ENCODE measurements at regions not wholly inside any gene's neighbourhood (a gene's known extent, or its start where the extent isn't known, plus 50 kb on each side); places are given as distances from the start of the nearest gene placed in this dataset.

GRCh38 chr4:180665481-180665880, 1577.7 kb upstream of the TENM3 start:
- Histone ChIP-seq H3K4me3 (ENCODE audit: low read length) (no peak overlapping the region), H3K27ac (ENCODE audit: low read length) (no peak overlapping the region), H3K9me3 (ENCODE audit: control insufficient read depth, low read length) (no peaks in the 10 kb centered on the region), H3K4me1 (ENCODE audit: control insufficient read depth, insufficient read depth, low read length) (no peaks in the 10 kb centered on the region), H3K27me3 (ENCODE audit: control insufficient read depth, insufficient read depth) (no peaks in the 10 kb centered on the region)
- WGBS = 11% methylated on average over 2 of the region's 2 CpGs
- no peak for ATAC-seq
- DNase-seq = no peak
- intact Hi-C loops (cut with DNase I) = no loop called here

GRCh38 chr4:180665994-180666824, 1577.0 kb upstream of the TENM3 start:
- 33% methylated on average over 7 of the region's 7 CpGs for WGBS
- H3K27ac ChIP-seq (ENCODE audit: low read length) = no peak overlapping the region
- no peak overlapping the region for H3K4me3 ChIP-seq (ENCODE audit: low read length)
- no peaks in the 10 kb centered on the region for H3K4me1 ChIP-seq (ENCODE audit: control insufficient read depth, insufficient read depth, low read length)
- no peaks in the 10 kb centered on the region for H3K27me3 ChIP-seq (ENCODE audit: control insufficient read depth, insufficient read depth)
- ATAC-seq (peak in 1 of 2 donors; percentile 38), DNase-seq (no peak)
- intact Hi-C loops (cut with DNase I) = no loop called here
- H3K9me3 ChIP-seq (ENCODE audit: control insufficient read depth, low read length) = no peaks in the 10 kb centered on the region

- H3K9me3 ChIP-seq (ENCODE audit: control insufficient read depth, low read length) = no peaks in the 10 kb centered on the region
- 90% methylated on average over 14 of the region's 14 CpGs for WGBS
- intact Hi-C loops (cut with DNase I) = no loop called here
- H3K4me1 ChIP-seq (ENCODE audit: control insufficient read depth, insufficient read depth, low read length) = no peaks in the 10 kb centered on the region
- H3K27me3 ChIP-seq (ENCODE audit: control insufficient read depth, insufficient read depth) = no peaks in the 10 kb centered on the region
- H3K27ac ChIP-seq (ENCODE audit: low read length) = no peak overlapping the region
- no peak for ATAC-seq
- H3K4me3 ChIP-seq (ENCODE audit: low read length) = no peak overlapping the region
- no peak for DNase-seq
Measured at GRCh38 chr4:180668732-180669131, 1574.5 kb upstream of the TENM3 start.

- WGBS = 84% methylated on average over 4 of the region's 4 CpGs
- Histone ChIP-seq H3K27ac (ENCODE audit: low read length) (no peak overlapping the region), H3K4me3 (ENCODE audit: low read length) (no peak overlapping the region), H3K4me1 (ENCODE audit: control insufficient read depth, insufficient read depth, low read length) (no peaks in the 10 kb centered on the region), H3K27me3 (ENCODE audit: control insufficient read depth, insufficient read depth) (no peaks in the 10 kb centered on the region), H3K9me3 (ENCODE audit: control insufficient read depth, low read length) (no peaks in the 10 kb centered on the region)
- no peak for ATAC-seq
- intact Hi-C loops (cut with DNase I) = no loop called here
- DNase-seq = no peak
Measured at GRCh38 chr4:180669680-180670079, 1573.5 kb upstream of the TENM3 start.

GRCh38 chr4:180674619-180675358, 1568.4 kb upstream of the TENM3 start:
- DNase-seq = no peak
- H3K27ac ChIP-seq (ENCODE audit: low read length) = no peak overlapping the region
- no peaks in the 10 kb centered on the region for H3K9me3 ChIP-seq (ENCODE audit: control insufficient read depth, low read length)
- intact Hi-C loops (cut with DNase I) = no loop called here
- 64% methylated on average over 4 of the region's 4 CpGs for WGBS
- ATAC-seq = no peak
- no peak overlapping the region for H3K4me3 ChIP-seq (ENCODE audit: low read length)
- H3K4me1 ChIP-seq (ENCODE audit: control insufficient read depth, insufficient read depth, low read length) = no peaks in the 10 kb centered on the region
- no peaks in the 10 kb centered on the region for H3K27me3 ChIP-seq (ENCODE audit: control insufficient read depth, insufficient read depth)

GRCh38 chr4:180675359-180675650, 1567.9 kb upstream of the TENM3 start:
- Histone ChIP-seq H3K27ac (ENCODE audit: low read length) (no peak overlapping the region), H3K9me3 (ENCODE audit: control insufficient read depth, low read length) (no peaks in the 10 kb centered on the region), H3K4me1 (ENCODE audit: control insufficient read depth, insufficient read depth, low read length) (no peaks in the 10 kb centered on the region), H3K4me3 (ENCODE audit: low read length) (no peak overlapping the region), H3K27me3 (ENCODE audit: control insufficient read depth, insufficient read depth) (no peaks in the 10 kb centered on the region)
- WGBS = 49% methylated on average over 1 of the region's 1 CpG
- ATAC-seq (no peak), DNase-seq (no peak)
- intact Hi-C loops (cut with DNase I) = no loop called here

GRCh38 chr4:180680305-180680704, 1562.9 kb upstream of the TENM3 start:
- WGBS = 71% methylated on average over 2 of the region's 2 CpGs
- intact Hi-C loops (cut with DNase I) = no loop called here
- Histone ChIP-seq H3K27me3 (ENCODE audit: control insufficient read depth, insufficient read depth) (no peaks in the 10 kb centered on the region), H3K9me3 (ENCODE audit: control insufficient read depth, low read length) (no peaks in the 10 kb centered on the region), H3K4me3 (ENCODE audit: low read length) (no peak overlapping the region), H3K4me1 (ENCODE audit: control insufficient read depth, insufficient read depth, low read length) (no peaks in the 10 kb centered on the region), H3K27ac (ENCODE audit: low read length) (no peak overlapping the region)
- DNase-seq (no peak), ATAC-seq (no peak)

- intact Hi-C loops (cut with DNase I) = no loop called here
- Histone ChIP-seq H3K27ac (ENCODE audit: low read length) (no peak overlapping the region), H3K4me3 (ENCODE audit: low read length) (no peak overlapping the region), H3K9me3 (ENCODE audit: control insufficient read depth, low read length) (no peaks in the 10 kb centered on the region), H3K4me1 (ENCODE audit: control insufficient read depth, insufficient read depth, low read length) (no peaks in the 10 kb centered on the region), H3K27me3 (ENCODE audit: control insufficient read depth, insufficient read depth) (no peaks in the 10 kb centered on the region)
- 62% methylated on average over 2 of the region's 2 CpGs for WGBS
- ATAC-seq (no peak), DNase-seq (no peak)
Measured at GRCh38 chr4:180682776-180683175, 1560.4 kb upstream of the TENM3 start.

GRCh38 chr4:180683186-180683585, 1560.0 kb upstream of the TENM3 start:
- Histone ChIP-seq H3K9me3 (ENCODE audit: control insufficient read depth, low read length) (no peaks in the 10 kb centered on the region), H3K27me3 (ENCODE audit: control insufficient read depth, insufficient read depth) (no peaks in the 10 kb centered on the region), H3K4me3 (ENCODE audit: low read length) (no peak overlapping the region), H3K27ac (ENCODE audit: low read length) (no peak overlapping the region), H3K4me1 (ENCODE audit: control insufficient read depth, insufficient read depth, low read length) (no peaks in the 10 kb centered on the region)
- WGBS = 88% methylated on average over 5 of the region's 5 CpGs
- no peak for DNase-seq
- intact Hi-C loops (cut with DNase I) = no loop called here
- ATAC-seq = no peak

- no peak for ATAC-seq
- no peak overlapping the region for H3K4me3 ChIP-seq (ENCODE audit: low read length)
- H3K4me1 ChIP-seq (ENCODE audit: control insufficient read depth, insufficient read depth, low read length) = no peaks in the 10 kb centered on the region
- no peaks in the 10 kb centered on the region for H3K27me3 ChIP-seq (ENCODE audit: control insufficient read depth, insufficient read depth)
- intact Hi-C loops (cut with DNase I) = no loop called here
- no peak for DNase-seq
- H3K27ac ChIP-seq (ENCODE audit: low read length) = no peak overlapping the region
- 71% methylated on average over 2 of the region's 2 CpGs for WGBS
- no peaks in the 10 kb centered on the region for H3K9me3 ChIP-seq (ENCODE audit: control insufficient read depth, low read length)
Measured at GRCh38 chr4:180688480-180688879, 1554.7 kb upstream of the TENM3 start.

- Histone ChIP-seq H3K4me3 (ENCODE audit: low read length) (no peak overlapping the region), H3K9me3 (ENCODE audit: control insufficient read depth, low read length) (no peaks in the 10 kb centered on the region), H3K27ac (ENCODE audit: low read length) (no peak overlapping the region), H3K4me1 (ENCODE audit: control insufficient read depth, insufficient read depth, low read length) (no peaks in the 10 kb centered on the region), H3K27me3 (ENCODE audit: control insufficient read depth, insufficient read depth) (no peaks in the 10 kb centered on the region)
- no peak for ATAC-seq
- no peak for DNase-seq
- 58% methylated on average over 1 of the region's 1 CpG for WGBS
- intact Hi-C loops (cut with DNase I) = no loop called here
Measured at GRCh38 chr4:180694875-180695274, 1548.3 kb upstream of the TENM3 start.
